HFFc6 (cell line): ENCODE measurements at regions not wholly inside any gene's neighbourhood (a gene's known extent, or its start where the extent isn't known, plus 50 kb on each side); places are given as distances from the start of the nearest gene placed in this dataset.
"Not testable (repeated sequence)": the region's sequence is repeated elsewhere in the genome, so short reads cannot be mapped to it uniquely, and the experiment has no call there.

Experiments
- DNase-seq: peaks from one replicate; pipeline ENCODE4 v3.0.0-alpha.2; 2018
- H3K27ac Mint-ChIP-seq: 2 replicates; pipeline ENCODE4 v1.8.0; 2020; ENCODE audit warnings: mild to moderate bottlenecking, mixed read lengths
- H3K27me3 Mint-ChIP-seq: 2 replicates; pipeline ENCODE4 v1.8.0; 2021; ENCODE audit warnings: mild to moderate bottlenecking, moderate library complexity, mixed read lengths; ENCODE audit not compliant: insufficient read depth
- H3K36me3 Mint-ChIP-seq: 2 replicates; pipeline ENCODE4 v1.8.0; 2021; ENCODE audit warnings: low read depth, mixed read lengths
- H3K4me1 Mint-ChIP-seq: 2 replicates; pipeline ENCODE4 v1.8.0; 2020; ENCODE audit warnings: low read depth, mixed read lengths
- H3K4me3 Mint-ChIP-seq: 2 replicates; pipeline ENCODE4 v1.8.0; 2020; ENCODE audit warnings: mild to moderate bottlenecking, moderate library complexity, mixed read lengths
- H3K9me3 Mint-ChIP-seq: 2 replicates; pipeline ENCODE4 v1.8.0; 2020; ENCODE audit warnings: mild to moderate bottlenecking, mixed read lengths
- TF ChIP-seq, protein P1 (sequence below): fragments of 200-600 bp; sonication (generic); IDR thresholded peaks from 2 replicates; pipeline ENCODE4 v1.5.0; 2021; ENCODE audit warnings: antibody characterized with exemption, mild to moderate bottlenecking

DNA sequence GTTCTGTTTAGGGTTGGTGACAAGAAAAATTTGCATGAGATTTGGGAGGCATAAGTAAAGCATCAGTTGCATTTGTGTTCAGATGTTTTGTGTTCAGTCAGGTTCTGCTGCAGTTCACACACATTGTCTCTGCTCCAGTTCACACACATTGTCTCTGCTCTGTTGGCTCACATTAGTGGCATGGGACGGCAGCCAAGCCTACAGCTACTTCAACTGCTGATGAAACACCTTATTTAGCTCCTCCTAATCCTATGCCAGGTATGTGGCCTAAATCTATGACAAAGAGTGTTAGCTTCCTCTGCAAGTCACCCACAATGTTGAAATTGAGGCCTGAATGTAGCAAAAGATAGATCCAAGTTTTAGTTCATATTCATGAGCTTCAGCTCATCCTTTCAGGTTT is 278.1 kb upstream of the SYNCRIP start:
- TF ChIP-seq, protein P1, sequence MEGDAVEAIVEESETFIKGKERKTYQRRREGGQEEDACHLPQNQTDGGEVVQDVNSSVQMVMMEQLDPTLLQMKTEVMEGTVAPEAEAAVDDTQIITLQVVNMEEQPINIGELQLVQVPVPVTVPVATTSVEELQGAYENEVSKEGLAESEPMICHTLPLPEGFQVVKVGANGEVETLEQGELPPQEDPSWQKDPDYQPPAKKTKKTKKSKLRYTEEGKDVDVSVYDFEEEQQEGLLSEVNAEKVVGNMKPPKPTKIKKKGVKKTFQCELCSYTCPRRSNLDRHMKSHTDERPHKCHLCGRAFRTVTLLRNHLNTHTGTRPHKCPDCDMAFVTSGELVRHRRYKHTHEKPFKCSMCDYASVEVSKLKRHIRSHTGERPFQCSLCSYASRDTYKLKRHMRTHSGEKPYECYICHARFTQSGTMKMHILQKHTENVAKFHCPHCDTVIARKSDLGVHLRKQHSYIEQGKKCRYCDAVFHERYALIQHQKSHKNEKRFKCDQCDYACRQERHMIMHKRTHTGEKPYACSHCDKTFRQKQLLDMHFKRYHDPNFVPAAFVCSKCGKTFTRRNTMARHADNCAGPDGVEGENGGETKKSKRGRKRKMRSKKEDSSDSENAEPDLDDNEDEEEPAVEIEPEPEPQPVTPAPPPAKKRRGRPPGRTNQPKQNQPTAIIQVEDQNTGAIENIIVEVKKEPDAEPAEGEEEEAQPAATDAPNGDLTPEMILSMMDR: no peak

DNA sequence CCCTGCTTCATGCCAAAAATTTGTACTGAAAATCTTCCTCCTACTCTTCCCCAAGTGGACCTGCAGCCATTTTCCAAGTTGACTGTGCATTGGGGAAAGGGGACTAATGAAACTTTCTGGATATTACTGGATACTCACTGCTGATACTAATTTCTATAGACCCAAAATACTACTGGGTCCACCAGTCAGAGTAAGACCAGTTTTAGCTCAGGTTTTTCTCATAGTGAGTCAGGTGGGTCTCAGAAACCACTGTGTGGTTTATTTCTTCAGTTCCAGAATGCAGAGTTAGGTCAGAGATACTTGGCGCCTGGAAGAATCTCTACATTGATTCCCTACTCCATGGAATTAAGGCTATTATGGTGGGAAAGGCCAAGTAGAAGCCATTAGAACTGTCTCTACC is 274.8 kb upstream of the SYNCRIP start:
- no peak for DNase-seq
- Mint-ChIP-seq H3K27me3 (peaks cover 1% of the 10 kb centered on the region; the same call in 1 of the 2 replicates), H3K4me1 (no peaks in the 10 kb centered on the region), H3K9me3 (no peaks in the 10 kb centered on the region; the same call in 1 of the 2 replicates), H3K27ac (no peak overlapping the region), H3K36me3 (no peaks in the 10 kb centered on the region), H3K4me3 (no peak overlapping the region)
- TF ChIP-seq, protein P1: no peak

More for the DNA sequence above, 278.1 kb upstream of the SYNCRIP start:
- DNase-seq: no peak
- H3K27ac Mint-ChIP-seq: no peak overlapping the region
- 0 out of 2 replicates have a peak, but pooled peaks cover under 1% of the 10 kb centered on the region for H3K27me3 Mint-ChIP-seq
- H3K9me3 Mint-ChIP-seq: no peaks in the 10 kb centered on the region
- no peak overlapping the region for H3K4me3 Mint-ChIP-seq
- H3K36me3 Mint-ChIP-seq: no peaks in the 10 kb centered on the region
- no peaks in the 10 kb centered on the region for H3K4me1 Mint-ChIP-seq

DNA sequence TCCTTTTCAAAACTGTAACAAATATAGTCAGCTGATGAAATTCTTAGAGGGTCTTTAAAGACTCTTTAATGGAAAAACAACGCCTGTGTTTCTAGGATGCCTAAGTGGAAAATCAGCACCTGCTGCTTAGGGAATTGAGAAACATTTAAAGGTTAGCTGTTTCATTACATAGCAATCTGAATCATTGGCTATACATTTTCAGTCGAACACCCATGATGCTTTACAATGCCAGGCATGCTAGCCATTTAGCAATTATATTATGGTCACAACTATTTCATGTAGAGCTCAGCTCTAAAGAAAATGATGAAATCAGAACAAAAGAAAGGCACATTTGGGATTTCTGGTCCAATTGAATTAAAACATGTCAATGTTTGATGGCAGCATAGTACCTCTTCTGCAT is 270.3 kb upstream of the SYNCRIP start:
- Mint-ChIP-seq H3K27ac (no peak overlapping the region), H3K27me3 (peaks cover 1% of the 10 kb centered on the region; the same call in 1 of the 2 replicates), H3K4me3 (no peak overlapping the region), H3K36me3 (no peaks in the 10 kb centered on the region), H3K4me1 (no peaks in the 10 kb centered on the region), H3K9me3 (peaks cover 4% of the 10 kb centered on the region; the same call in 1 of the 2 replicates)
- no peak for DNase-seq
- TF ChIP-seq, protein P1: no peak

DNA sequence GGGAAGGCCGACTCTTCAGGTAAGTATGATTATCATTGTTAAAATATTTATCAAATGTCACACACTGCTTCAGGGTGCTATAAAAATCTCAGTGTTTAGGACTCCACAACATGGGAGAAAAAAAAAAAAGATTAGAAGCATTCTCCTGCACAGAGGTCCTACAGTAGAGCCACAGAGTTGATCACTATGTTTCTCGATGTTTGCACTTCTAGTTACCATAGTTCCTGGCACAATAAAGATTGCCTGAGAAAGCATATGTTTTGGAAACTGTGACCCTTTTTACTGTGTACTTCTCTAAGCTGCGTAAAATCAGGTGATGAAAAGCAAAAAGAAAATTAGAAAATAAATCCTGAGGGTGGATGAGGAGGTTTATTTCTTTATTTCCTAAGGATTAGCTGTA is 269.9 kb upstream of the SYNCRIP start:
- Mint-ChIP-seq H3K27me3 (peaks cover 1% of the 10 kb centered on the region; the same call in 1 of the 2 replicates), H3K36me3 (no peaks in the 10 kb centered on the region), H3K4me3 (no peak overlapping the region), H3K4me1 (no peaks in the 10 kb centered on the region), H3K9me3 (peaks cover 8% of the 10 kb centered on the region; the same call in 1 of the 2 replicates), H3K27ac (no peak overlapping the region)
- TF ChIP-seq, protein P1: no peak
- no peak for DNase-seq

DNA sequence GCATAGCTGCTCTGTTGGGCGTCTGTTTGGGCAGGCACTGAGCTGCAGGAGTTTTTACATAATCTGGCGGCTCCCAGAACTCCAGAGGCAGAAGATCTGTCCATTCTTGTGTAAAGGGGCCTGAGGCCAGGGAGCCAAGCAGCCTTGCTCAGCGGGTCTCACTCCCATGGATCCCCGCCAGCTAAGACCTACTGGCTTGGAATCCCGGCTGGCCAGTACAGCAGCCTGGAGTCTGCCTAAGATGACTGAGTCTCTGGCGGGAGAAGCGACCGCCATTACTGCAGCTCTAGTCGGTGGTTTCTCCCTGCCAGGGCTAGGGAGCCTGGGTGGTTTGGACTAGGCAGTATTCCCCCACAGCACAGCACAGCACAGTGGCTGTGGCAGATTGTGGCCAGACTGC is 268.4 kb upstream of the SYNCRIP start:
- Mint-ChIP-seq H3K27me3 (peaks cover 1% of the 10 kb centered on the region), H3K36me3 (no peaks in the 10 kb centered on the region), H3K9me3 (peaks cover 14% of the 10 kb centered on the region; the same call in 1 of the 2 replicates), H3K4me3 (no peak overlapping the region), H3K27ac (no peak overlapping the region), H3K4me1 (no peaks in the 10 kb centered on the region)
- no peak for DNase-seq
- TF ChIP-seq, protein P1: no peak

DNA sequence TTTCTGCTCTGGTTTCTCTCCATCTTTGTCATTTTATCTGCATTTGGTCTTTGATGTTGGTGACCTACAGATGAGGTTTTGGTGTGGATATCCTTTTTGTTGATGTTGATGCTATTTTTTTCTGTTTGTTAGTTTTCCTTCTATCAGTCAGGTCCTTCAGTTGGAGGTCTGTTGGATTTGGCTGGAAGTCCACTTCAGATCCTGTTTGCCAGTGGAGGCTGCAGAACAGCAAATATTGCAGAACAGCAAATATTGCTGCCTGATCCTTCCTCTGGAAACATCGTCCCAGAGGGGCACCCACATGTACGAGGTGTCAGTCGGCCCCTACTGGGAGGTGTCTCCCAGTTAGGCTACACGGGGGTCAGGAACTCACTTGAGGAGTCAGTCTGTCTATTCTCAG is 265.4 kb upstream of the SYNCRIP start:
- H3K9me3 Mint-ChIP-seq: peaks cover 31% of the 10 kb centered on the region
- H3K36me3 Mint-ChIP-seq, DNase-seq, H3K27ac Mint-ChIP-seq, H3K4me3 Mint-ChIP-seq, H3K27me3 Mint-ChIP-seq, H3K4me1 Mint-ChIP-seq: not testable (repeated sequence)
